ENCODE measurements at regions not wholly inside any gene's neighbourhood (a gene's known extent, or its start where the extent isn't known, plus 50 kb on each side); places are given as distances from the start of the nearest gene placed in this dataset.
"Not testable (repeated sequence)": the region's sequence is repeated elsewhere in the genome, so short reads cannot be mapped to it uniquely, and the experiment has no call there.

- DNase-seq, result no peak
Measured at GRCh38 chr22:48313175-48313830, 1514.4 kb downstream of the BRD1 start.

GRCh38 chr22:48310740-48311139, 1516.9 kb downstream of the BRD1 start:
- no peak for DNase-seq

- no peak for DNase-seq
Measured at GRCh38 chr22:48310289-48310688, 1517.4 kb downstream of the BRD1 start.

- DNase-seq, result no peak
Measured at GRCh38 chr22:48309836-48310235, 1517.8 kb downstream of the BRD1 start.

GRCh38 chr22:48309115-48309705, 1518.5 kb downstream of the BRD1 start:
- no peak for DNase-seq

- no peak for DNase-seq
Measured at GRCh38 chr22:48307931-48308330, 1519.7 kb downstream of the BRD1 start.

GRCh38 chr22:48306785-48307510, 1520.7 kb downstream of the BRD1 start:
- DNase-seq, result no peak

GRCh38 chr22:48306284-48306683, 1521.4 kb downstream of the BRD1 start:
- no peak for DNase-seq

GRCh38 chr22:48305726-48306235, 1521.9 kb downstream of the BRD1 start:
- DNase-seq, result no peak

- no peak for DNase-seq
Measured at GRCh38 chr22:48303369-48303725, 1524.3 kb downstream of the BRD1 start.

GRCh38 chr22:48302657-48303368, 1524.9 kb downstream of the BRD1 start:
- DNase-seq, result no peak

GRCh38 chr22:48301908-48302307, 1525.8 kb downstream of the BRD1 start:
- DNase-seq, result no peak

- no peak for DNase-seq
Measured at GRCh38 chr22:48301421-48301820, 1526.3 kb downstream of the BRD1 start.

GRCh38 chr22:48300877-48301276, 1526.8 kb downstream of the BRD1 start:
- DNase-seq, result no peak

- DNase-seq, result no peak
Measured at GRCh38 chr22:48299801-48300200, 1527.9 kb downstream of the BRD1 start.

- DNase-seq, result no peak
Measured at GRCh38 chr22:48299124-48299523, 1528.5 kb downstream of the BRD1 start.

GRCh38 chr22:48297296-48297695, 1530.4 kb downstream of the BRD1 start:
- DNase-seq, result no peak

GRCh38 chr22:48289954-48290353, 1527.5 kb downstream of the TBC1D22A start:
- DNase-seq, result not testable (repeated sequence)

GRCh38 chr22:48288376-48288940, 1526.0 kb downstream of the TBC1D22A start:
- no peak for DNase-seq

GRCh38 chr22:48287031-48287430, 1524.6 kb downstream of the TBC1D22A start:
- no peak for DNase-seq

- no peak for DNase-seq
Measured at GRCh38 chr22:48284671-48285070, 1522.2 kb downstream of the TBC1D22A start.

GRCh38 chr22:48282804-48283203, 1520.4 kb downstream of the TBC1D22A start:
- no peak for DNase-seq

- no peak for DNase-seq
Measured at GRCh38 chr22:48279461-48279756, 1517.0 kb downstream of the TBC1D22A start.

Measured in stimulated activated CD4-positive, alpha-beta T cell treated with anti-CD3 and anti-CD28 coated beads, Interleukin-12 subunit alpha, Interleukin-12 subunit beta, amount 100 ng/mL, for 4 hours (primary cell).